ENCODE measurements at regions not wholly inside any gene's neighbourhood (a gene's known extent, or its start where the extent isn't known, plus 50 kb on each side); places are given as distances from the start of the nearest gene placed in this dataset.

GRCh38 chr1:14375226-14375625, 223.3 kb upstream of the KAZN start:
- H3K36me3 ChIP-seq, result no peaks in the 10 kb centered on the region
- DNase-seq (no peak), ATAC-seq (no peak)
- H3K27me3 ChIP-seq, result no peaks in the 10 kb centered on the region
- no peak for TF ChIP-seq CTCF (IDR thresholded peaks at IDR 0.05)
- no peaks in the 10 kb centered on the region for H3K4me1 ChIP-seq
- no peak overlapping the region for H3K4me3 ChIP-seq
- H3K27ac ChIP-seq, result no peak overlapping the region
- intact Hi-C loops (cut with DNase I), result no loop called here
- peaks cover 3% of the 10 kb centered on the region for H3K9me3 ChIP-seq

GRCh38 chr1:14377386-14377785, 221.1 kb upstream of the KAZN start:
- H3K36me3 ChIP-seq, result no peaks in the 10 kb centered on the region
- TF ChIP-seq CTCF (IDR thresholded peaks at IDR 0.05), result no peak
- no peaks in the 10 kb centered on the region for H3K4me1 ChIP-seq
- peaks cover 11% of the 10 kb centered on the region for H3K9me3 ChIP-seq
- no peak for ATAC-seq
- H3K27me3 ChIP-seq, result no peaks in the 10 kb centered on the region
- intact Hi-C loops (cut with DNase I), result no loop called here
- no peak overlapping the region for H3K27ac ChIP-seq
- H3K4me3 ChIP-seq, result no peak overlapping the region
- DNase-seq, result no peak

- intact Hi-C loops (cut with DNase I), result no loop called here
- no peak for DNase-seq
- no peaks in the 10 kb centered on the region for H3K36me3 ChIP-seq
- H3K4me1 ChIP-seq, result no peaks in the 10 kb centered on the region
- TF ChIP-seq CTCF (IDR thresholded peaks at IDR 0.05), result no peak
- ATAC-seq, result no peak
- H3K9me3 ChIP-seq, result peaks cover 11% of the 10 kb centered on the region
- H3K27ac ChIP-seq, result no peak overlapping the region
- H3K27me3 ChIP-seq, result no peaks in the 10 kb centered on the region
- H3K4me3 ChIP-seq, result no peak overlapping the region
These were observed 218.1 kb upstream of the KAZN start for GRCh38 chr1:14380408-14380807.

- H3K4me3 ChIP-seq, result no peak overlapping the region
- intact Hi-C loops (cut with DNase I), result no loop called here
- peaks cover 9% of the 10 kb centered on the region for H3K27me3 ChIP-seq
- H3K9me3 ChIP-seq, result no peaks in the 10 kb centered on the region
- no peak for TF ChIP-seq CTCF (IDR thresholded peaks at IDR 0.05)
- no peak for ATAC-seq
- no peak for DNase-seq
- no peak overlapping the region for H3K27ac ChIP-seq
- H3K36me3 ChIP-seq, result no peaks in the 10 kb centered on the region
- no peaks in the 10 kb centered on the region for H3K4me1 ChIP-seq
These were observed 207.7 kb upstream of the KAZN start for GRCh38 chr1:14390816-14391215.

GRCh38 chr1:14392161-14392858, 206.2 kb upstream of the KAZN start:
- intact Hi-C loops (cut with DNase I), result no loop called here
- Histone ChIP-seq H3K4me3 (no peak overlapping the region), H3K9me3 (no peaks in the 10 kb centered on the region), H3K36me3 (no peaks in the 10 kb centered on the region), H3K27me3 (peaks cover 9% of the 10 kb centered on the region), H3K27ac (no peak overlapping the region), H3K4me1 (no peaks in the 10 kb centered on the region)
- no peak for DNase-seq
- ATAC-seq, result no peak
- TF ChIP-seq CTCF (IDR thresholded peaks at IDR 0.05), result no peak

Measured in upper lobe of right lung (tissue), 1 donor.